HG03095 (cell line): ENCODE measurements at regions not wholly inside any gene's neighbourhood (a gene's known extent, or its start where the extent isn't known, plus 50 kb on each side); places are given as distances from the start of the nearest gene placed in this dataset.
"Not testable (repeated sequence)": the region's sequence is repeated elsewhere in the genome, so short reads cannot be mapped to it uniquely, and the experiment has no call there.

ENCODE experiments used
- ATAC-seq: cut with Tn5 transposase; IDR thresholded peaks from one replicate; pipeline ENCODE4 v1.9.1; 2021; ENCODE audit warnings: moderate library complexity; ENCODE audit not compliant: unreplicated experiment

DNA sequence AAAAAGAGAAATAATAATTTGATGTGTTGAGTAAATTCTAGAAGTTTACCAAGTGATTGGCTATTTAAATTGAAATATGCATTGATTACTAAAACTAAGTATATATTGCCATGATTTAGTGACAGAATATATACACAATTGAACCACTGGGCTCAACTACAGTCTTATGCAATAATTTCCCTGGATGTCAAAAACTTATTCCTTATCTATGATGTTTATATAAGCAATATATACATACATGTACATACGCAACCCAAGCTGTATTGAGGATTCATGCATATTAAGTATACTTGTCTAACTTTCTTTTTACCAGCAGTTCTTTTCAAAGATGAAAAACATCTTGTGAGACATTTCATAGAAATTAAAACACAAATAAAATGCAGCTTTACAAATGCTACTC, 165.8 kb downstream of the ZIC4 start:
- ATAC-seq = no peak

DNA sequence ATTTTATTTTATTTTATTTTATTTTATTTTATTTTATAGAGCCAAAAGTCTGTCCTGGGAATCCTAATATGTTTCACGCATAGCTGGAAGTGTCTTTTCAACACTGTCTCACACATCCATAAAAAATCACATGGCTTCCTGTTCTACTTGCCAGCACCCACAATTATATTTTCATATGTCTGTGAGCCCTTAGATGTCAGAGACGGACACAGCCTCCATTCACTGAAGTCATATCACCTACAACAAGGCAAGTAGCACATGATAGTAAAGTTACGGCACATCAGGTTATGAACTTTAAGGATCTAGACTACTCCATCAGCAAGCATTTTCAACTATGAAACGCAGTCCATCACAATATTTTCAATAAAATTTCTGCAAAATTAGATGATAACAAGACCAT, 168.4 kb downstream of the ZIC4 start:
- ATAC-seq = no peak

DNA sequence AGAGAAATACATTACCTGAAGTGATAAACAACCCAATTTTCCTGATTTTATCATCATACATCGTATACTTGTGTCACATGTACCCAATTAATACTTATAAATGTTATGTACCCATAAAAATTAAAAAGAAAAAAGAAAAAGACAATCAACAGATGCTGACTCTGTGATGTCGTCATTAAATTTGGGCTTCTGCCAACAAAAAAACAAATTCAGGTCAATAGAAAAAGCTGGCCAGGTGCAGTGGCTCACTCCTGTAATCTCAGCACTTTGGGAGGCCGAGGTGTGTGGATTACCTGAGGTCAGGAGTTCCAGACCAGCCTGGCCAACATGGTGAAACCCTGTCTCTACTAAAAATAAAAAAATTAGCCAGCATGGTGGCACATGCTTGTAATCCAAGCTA, 174.4 kb downstream of the ZIC4 start:
- not testable (repeated sequence) for ATAC-seq

- ATAC-seq = no peak
Observed at GRCh38 chr3:147231111-147231510, 175.2 kb downstream of the ZIC4 start.

GRCh38 chr3:147222291-147222690, 184.1 kb downstream of the ZIC4 start:
- ATAC-seq = no peak

DNA sequence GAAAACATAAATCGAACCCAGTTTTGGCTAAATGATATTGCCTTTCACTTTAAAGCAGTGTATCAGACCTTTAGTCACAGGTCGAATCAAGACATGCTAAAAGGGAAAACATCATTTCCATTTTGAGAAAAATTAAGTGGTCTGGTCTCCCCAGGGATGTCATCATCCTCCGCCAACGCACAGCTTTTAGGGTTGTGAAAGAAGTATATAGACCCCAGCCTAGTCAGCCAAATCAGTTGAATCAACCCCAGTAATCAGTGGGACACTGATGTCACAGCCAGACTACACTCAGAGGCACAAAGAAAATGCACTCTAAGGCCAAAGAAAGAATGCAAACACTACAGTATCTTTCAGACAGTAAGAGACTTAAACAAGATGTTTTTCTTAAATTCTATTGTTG, 187.4 kb downstream of the ZIC4 start:
- no peak for ATAC-seq

- ATAC-seq = no peak
Observed at GRCh38 chr3:147216143-147216673, 190.1 kb downstream of the ZIC4 start.

- no peak for ATAC-seq
Observed at GRCh38 chr3:147215660-147216059, 190.7 kb downstream of the ZIC4 start.

GRCh38 chr3:147213633-147214032, 192.7 kb downstream of the ZIC4 start:
- ATAC-seq = no peak

DNA sequence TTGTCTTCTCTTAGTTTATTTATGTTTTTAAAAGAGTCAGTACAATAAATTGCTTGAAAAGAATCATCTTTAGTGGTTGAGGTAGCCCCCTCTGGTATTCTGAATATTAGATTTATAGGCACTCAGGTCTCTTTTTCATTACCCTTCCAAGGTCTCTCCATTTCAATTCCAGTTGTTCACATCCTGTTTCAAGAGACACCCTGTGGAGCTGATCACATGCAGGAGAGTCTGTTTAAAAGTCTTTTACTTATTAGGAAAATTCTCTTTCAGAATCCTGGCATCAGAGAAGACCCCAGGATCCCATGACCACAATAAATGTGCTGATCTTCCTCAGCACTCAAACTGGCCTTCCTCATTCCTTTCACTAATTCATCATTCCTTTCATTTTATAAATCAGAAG, 195.7 kb downstream of the ZIC4 start:
- ATAC-seq = no peak

GRCh38 chr3:147201086-147201485, 205.3 kb downstream of the ZIC4 start:
- no peak for ATAC-seq

- no peak for ATAC-seq
Observed at GRCh38 chr3:147200545-147200944, 205.8 kb downstream of the ZIC4 start.

- ATAC-seq = no peak
Observed at GRCh38 chr3:147197739-147198138, 208.6 kb downstream of the ZIC4 start.

DNA sequence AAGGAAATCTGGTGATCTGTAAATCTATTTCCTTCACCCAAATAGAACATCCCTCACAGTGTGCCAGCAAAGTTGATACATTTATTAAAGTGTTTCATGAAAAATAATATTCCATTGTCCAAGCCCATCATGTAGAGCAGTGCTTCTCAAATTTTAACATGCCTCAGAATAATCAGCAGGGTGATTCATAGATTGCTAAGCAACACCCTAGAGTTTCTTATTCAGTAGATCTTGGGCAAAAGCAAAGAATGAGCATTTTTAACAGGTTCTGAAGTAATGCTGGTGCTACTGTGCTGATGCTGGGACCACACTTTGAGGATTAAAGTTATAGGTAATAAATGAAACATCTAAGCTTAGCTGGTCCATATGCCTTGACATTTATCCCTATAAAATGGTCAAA, 210.5 kb downstream of the ZIC4 start:
- no peak for ATAC-seq

- no peak for ATAC-seq
Observed at GRCh38 chr3:147191795-147192385, 214.5 kb downstream of the ZIC4 start.

DNA sequence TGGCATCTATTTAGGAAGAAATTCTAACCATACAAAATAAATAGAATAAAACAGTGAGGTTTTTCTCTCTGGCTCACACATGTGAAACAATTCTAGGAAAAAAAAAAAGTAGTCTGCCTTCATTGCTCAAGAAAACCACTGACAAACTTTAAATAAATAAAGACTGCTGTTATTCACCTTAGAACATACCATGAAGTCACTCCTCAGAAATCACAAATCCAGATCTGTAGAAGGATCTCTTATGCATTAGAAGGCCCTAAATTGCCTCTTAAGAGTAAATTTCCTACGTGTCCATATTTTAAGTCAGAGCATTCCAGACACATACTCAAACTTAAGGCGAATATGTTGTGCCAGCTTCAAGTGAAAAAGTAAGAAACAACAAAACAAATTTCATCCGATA, 217.3 kb downstream of the ZIC4 start:
- ATAC-seq = no peak

DNA sequence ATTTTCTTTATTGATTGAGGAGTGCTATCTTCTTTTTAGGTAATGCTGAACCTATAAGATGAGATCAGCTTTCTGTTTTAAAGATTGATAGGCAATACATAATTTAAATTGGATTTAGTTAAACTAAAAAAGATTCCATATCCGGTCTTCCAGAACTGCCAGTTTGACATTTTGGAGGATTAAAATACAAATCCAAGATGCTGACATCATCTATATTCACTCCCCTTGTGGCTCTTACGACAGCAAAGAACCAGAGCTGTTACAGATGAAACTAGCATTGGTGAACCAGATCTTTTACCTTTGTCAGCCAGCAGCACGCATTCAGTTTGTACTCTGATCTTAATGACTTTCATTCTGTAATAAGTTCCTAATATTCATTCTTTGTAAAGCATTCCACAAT, 218.7 kb downstream of the ZIC4 start:
- ATAC-seq = no peak

DNA sequence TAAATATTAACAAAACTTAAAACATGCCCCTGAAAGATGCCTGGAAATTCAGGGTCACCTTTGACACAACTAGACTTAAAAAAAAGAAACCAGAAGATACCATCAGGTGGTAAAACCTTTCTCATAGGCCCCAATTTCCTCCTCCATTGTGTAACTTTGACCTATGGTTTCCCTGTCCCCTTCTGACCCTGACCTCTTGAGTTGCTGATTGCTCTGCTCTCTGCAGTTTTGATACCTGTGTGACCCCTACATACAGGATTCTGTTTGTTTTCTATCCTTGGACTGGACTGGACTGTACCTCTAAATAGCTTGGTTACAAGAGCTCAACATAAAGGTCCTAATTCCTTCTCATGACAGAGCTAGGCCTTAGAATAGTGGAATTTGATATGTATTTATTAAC, 220.6 kb downstream of the ZIC4 start:
- no peak for ATAC-seq

- no peak for ATAC-seq
Observed at GRCh38 chr3:147184794-147185193, 221.5 kb downstream of the ZIC4 start.

- ATAC-seq = no peak
Observed at GRCh38 chr3:147173257-147173656, 233.1 kb downstream of the ZIC4 start.

DNA sequence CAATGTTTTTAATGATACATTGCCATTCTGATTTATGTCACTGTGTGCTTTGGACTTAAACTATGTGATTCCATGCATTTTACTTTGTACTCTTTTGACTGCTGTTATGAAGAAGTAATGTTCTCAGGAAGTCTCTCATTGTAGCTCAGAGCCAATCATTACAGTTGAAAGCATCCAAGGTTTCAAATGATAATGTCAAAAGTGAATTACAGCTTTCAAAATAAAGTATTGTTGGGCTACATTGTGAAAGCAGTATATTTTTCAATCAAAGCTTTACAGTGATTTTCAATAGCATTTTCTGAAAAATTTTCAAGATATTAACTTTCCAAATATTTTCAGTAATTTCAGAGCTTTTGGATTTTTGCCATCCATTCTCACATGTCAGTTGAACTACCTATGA, 243.6 kb downstream of the ZIC4 start:
- no peak for ATAC-seq

DNA sequence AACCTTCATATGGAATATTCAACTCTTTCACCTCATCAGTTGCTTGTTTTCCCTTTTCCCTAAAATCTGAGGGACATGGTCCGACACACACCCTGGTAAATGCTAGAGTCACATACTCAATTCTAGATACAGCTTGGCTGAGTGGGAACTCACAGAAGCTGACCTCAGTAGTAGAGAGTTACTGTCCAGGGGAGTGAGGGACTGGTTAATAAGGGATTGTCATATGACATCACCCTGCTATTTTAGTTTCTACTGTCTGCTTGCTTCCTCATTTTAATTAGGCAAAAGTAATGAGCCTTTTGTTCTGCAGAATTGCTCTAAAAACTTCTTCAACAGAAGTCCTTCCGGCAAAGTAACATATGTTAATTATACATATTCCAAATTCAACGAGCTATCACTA, 244.5 kb downstream of the ZIC4 start:
- no peak for ATAC-seq

DNA sequence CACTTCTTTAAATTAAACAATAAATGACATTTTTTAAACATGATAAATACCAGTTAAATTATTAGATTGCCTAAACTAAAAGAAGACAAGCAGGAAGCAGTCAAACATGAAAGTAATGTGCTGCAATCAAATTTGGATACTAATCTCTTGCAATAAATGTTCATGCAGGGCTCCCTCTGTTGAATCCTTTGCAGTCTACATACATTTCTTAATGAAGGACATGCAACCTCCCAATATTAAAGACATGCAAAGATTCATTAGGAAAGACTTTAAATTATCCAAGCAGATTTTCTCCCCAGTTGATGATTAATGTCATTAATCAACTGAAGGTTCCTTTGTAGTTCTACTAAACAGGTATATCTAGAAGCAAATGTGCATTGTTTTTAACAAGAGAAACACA, 245.4 kb downstream of the ZIC4 start:
- ATAC-seq = no peak
